A549 (cell line): ENCODE measurements at regions not wholly inside any gene's neighbourhood (a gene's known extent, or its start where the extent isn't known, plus 50 kb on each side); places are given as distances from the start of the nearest gene placed in this dataset.

Experiments
- BHLHE40 ChIP-seq: IDR thresholded peaks from 2 replicates; pipeline ENCODE4 v1.6.1; 2012; ENCODE audit warnings: low read depth, low read length, inconsistent platforms
- CTCF ChIP-seq: fragments of >200 bp; sonication (Bioruptor Twin); formaldehyde crosslinking; IDR thresholded peaks from 3 replicates; pipeline ENCODE4 v1.5.1; 2016
- ELK1 ChIP-seq: fragments of 150-350 bp; IDR thresholded peaks from 2 replicates; pipeline ENCODE4 v1.6.1; 2014; ENCODE audit warnings: low read depth, mild to moderate bottlenecking, low read length
- JUNB ChIP-seq: fragments of >200 bp; sonication (Bioruptor Twin); formaldehyde crosslinking; IDR thresholded peaks from 2 replicates; pipeline ENCODE4 v1.6.1; 2016
- MAX ChIP-seq: IDR thresholded peaks from 2 replicates; pipeline ENCODE4 v1.6.1; 2012
- POLR2A ChIP-seq: IDR thresholded peaks from 2 replicates; pipeline ENCODE4 v1.6.1; 2012; ENCODE audit warnings: mild to moderate bottlenecking, low read length

- TF ChIP-seq MAX, result no peak
- TF ChIP-seq POLR2A, result no peak
- TF ChIP-seq BHLHE40, result no peak
- no peak for TF ChIP-seq CTCF
- TF ChIP-seq JUNB, result no peak
- TF ChIP-seq ELK1, result no peak
These were observed 509.5 kb downstream of the EIPR1 start for GRCh38 chr2:2868085-2868484.
